AG10803 (cell line): ENCODE measurements at regions not wholly inside any gene's neighbourhood (a gene's known extent, or its start where the extent isn't known, plus 50 kb on each side); places are given as distances from the start of the nearest gene placed in this dataset.

Source experiments
- DNase-seq: peaks from one replicate; pipeline ENCODE4 v3.0.0; 2010; ENCODE audit warnings: low read depth
- H3K4me3 ChIP-seq: 2 replicates; pipeline ENCODE4 v1.5.1; 2011; ENCODE audit warnings: mild to moderate bottlenecking, low read length, control low read depth
- TF ChIP-seq, protein P1 (sequence below): conservative IDR thresholded peaks from 2 replicates; pipeline ENCODE4 v1.5.1; 2011; ENCODE audit warnings: mild to moderate bottlenecking, low read length, control low read depth, inconsistent platforms

DNA sequence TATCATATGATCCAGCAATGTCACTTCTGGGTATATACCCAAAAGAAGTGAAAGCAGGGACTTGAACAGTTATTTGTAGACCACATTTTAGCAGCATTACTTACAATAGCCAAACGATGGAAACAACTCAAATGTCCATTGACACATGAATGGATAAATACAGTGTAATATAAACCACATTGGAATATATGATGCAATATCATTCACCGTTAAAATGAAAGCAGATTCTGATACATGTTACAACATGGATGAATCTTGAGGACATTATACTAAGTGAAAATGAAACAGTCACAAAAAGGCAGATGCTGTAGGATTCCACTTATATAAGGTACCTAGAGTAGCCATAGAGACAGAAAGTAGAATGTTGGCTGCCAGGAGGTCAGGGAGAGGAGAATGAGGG, 130.5 kb upstream of the SMAD1 start:
- TF ChIP-seq, protein P1, sequence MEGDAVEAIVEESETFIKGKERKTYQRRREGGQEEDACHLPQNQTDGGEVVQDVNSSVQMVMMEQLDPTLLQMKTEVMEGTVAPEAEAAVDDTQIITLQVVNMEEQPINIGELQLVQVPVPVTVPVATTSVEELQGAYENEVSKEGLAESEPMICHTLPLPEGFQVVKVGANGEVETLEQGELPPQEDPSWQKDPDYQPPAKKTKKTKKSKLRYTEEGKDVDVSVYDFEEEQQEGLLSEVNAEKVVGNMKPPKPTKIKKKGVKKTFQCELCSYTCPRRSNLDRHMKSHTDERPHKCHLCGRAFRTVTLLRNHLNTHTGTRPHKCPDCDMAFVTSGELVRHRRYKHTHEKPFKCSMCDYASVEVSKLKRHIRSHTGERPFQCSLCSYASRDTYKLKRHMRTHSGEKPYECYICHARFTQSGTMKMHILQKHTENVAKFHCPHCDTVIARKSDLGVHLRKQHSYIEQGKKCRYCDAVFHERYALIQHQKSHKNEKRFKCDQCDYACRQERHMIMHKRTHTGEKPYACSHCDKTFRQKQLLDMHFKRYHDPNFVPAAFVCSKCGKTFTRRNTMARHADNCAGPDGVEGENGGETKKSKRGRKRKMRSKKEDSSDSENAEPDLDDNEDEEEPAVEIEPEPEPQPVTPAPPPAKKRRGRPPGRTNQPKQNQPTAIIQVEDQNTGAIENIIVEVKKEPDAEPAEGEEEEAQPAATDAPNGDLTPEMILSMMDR = no peak
- peak; percentile 16 for DNase-seq
- no peak overlapping the region for H3K4me3 ChIP-seq

GRCh38 chr4:145348291-145348690, 133.4 kb upstream of the SMAD1 start:
- TF ChIP-seq, protein P1 = no peak
- H3K4me3 ChIP-seq = no peak overlapping the region
- DNase-seq = peak; percentile 29

DNA sequence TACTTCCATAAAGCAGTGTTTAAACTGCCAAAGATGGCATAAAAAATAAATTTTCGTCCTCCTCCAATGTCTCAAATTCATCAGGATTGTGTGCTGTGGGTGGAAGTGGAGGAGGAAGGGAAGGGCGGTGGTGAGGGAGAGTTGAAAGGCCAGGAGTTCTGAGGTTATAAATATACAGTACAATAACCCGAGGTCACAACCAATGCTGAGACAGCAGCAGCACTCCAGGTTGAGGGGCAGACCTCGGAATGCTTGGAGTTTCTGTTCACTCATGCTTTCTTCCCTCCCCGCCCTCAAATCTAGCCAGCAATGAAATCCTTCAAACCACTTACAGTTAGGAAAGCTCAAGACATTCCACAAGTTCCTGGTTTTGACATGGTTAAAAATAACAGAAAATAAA, 134.0 kb upstream of the SMAD1 start:
- DNase-seq = peak; percentile 71
- TF ChIP-seq, protein P1 = no peak
- H3K4me3 ChIP-seq = no peak overlapping the region

GRCh38 chr4:145346081-145346480, 135.6 kb upstream of the SMAD1 start:
- DNase-seq = no peak
- TF ChIP-seq, protein P1 = no peak
- H3K4me3 ChIP-seq = no peak overlapping the region

DNA sequence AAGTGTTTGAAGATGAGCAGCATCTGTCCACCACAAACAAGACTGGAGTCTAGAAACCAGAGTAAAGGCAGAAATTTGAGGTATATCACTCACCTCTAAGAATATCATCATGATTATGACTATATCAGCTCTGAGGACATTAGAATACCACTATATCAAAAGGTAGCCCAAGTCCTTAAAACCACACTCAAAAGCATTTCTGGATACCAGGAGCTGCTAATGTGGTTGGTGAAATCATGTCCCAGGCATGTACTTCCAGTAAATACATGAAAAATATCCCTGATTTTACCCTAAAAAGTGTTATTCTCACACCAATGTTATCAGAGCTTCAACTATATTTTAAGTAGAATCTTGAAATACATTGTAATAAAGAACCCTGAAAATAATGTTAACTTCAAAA, 136.3 kb upstream of the SMAD1 start:
- TF ChIP-seq, protein P1 = no peak
- no peak overlapping the region for H3K4me3 ChIP-seq
- peak; percentile 42 for DNase-seq

DNA sequence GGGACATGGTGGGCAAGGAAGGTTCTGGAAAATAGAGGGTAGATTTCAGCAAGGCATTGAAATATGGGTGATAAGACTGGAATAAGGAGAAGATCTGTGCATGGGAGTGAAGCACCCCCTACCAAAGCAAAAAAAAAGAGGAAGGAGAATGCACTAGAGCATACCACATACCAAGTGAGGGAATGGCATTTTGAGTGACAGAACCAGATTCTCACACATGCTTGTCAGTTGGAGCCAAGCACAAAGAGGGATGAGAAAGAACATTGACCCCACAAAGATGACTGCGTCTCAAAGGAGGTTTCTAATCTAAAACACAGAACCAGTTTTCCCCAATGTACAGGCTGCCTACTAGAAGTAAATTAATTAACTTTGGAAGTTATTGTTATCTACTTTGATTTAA, 140.3 kb upstream of the SMAD1 start:
- TF ChIP-seq, protein P1 = no peak
- no peak overlapping the region for H3K4me3 ChIP-seq
- DNase-seq = no peak

DNA sequence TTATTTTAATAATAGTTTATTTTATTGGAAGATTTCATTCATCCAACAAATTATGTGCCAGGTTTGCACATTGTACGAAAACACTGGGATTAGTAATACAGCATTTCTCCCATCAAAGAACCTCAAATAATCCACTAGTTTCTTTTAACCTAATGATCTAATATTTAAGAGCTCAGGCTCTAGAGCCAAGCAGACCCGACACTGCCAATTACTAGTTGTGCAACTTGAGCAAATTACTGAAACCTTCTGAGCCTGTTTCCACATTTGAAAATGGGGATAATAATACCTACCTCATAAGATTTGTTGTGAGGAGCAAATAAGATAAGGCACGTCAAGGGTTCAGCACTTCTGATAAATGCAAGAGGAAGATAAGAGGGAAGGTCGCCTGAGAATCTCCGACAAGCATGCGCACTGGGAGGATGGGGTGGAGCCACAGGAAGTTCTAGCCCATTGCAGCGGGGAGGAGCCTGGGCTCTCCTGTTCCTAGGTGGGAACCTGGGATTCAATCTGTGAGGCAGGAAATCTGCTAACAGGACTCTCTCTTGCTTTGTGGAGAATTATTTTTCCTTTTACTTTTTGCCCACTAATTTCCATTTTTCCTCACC, 141.5 kb upstream of the SMAD1 start:
- TF ChIP-seq, protein P1 = no peak
- no peak for DNase-seq
- no peak overlapping the region for H3K4me3 ChIP-seq
